Glutamatergic neuron (in vitro differentiated cells): ENCODE measurements at regions not wholly inside any gene's neighbourhood (a gene's known extent, or its start where the extent isn't known, plus 50 kb on each side); places are given as distances from the start of the nearest gene placed in this dataset.

ENCODE experiments used
- DNase-seq: peaks from one replicate; pipeline ENCODE4 v3.0.0; 2022
- H3K27ac Mint-ChIP-seq: one replicate; pipeline ENCODE4 v1.8.0; 2020; ENCODE audit warnings: mild to moderate bottlenecking, mixed read lengths, inconsistent platforms; ENCODE audit not compliant: unreplicated experiment
- H3K27me3 Mint-ChIP-seq: one replicate; pipeline ENCODE4 v1.8.0; 2020; ENCODE audit warnings: mild to moderate bottlenecking, moderate library complexity, mixed read lengths, inconsistent platforms; ENCODE audit not compliant: unreplicated experiment
- H3K36me3 Mint-ChIP-seq: one replicate; pipeline ENCODE4 v1.8.0; 2020; ENCODE audit warnings: mild to moderate bottlenecking, mixed read lengths, inconsistent platforms; ENCODE audit not compliant: unreplicated experiment
- H3K4me1 Mint-ChIP-seq: one replicate; pipeline ENCODE4 v1.8.0; 2020; ENCODE audit warnings: mild to moderate bottlenecking, low read depth, mixed read lengths, inconsistent platforms; ENCODE audit not compliant: unreplicated experiment
- H3K4me3 Mint-ChIP-seq: one replicate; pipeline ENCODE4 v1.8.0; 2020; ENCODE audit warnings: mild to moderate bottlenecking, mixed read lengths, inconsistent platforms; ENCODE audit not compliant: unreplicated experiment
- H3K9me3 Mint-ChIP-seq: one replicate; pipeline ENCODE4 v1.8.0; 2020; ENCODE audit warnings: mild to moderate bottlenecking, moderate library complexity, mixed read lengths, inconsistent platforms; ENCODE audit not compliant: unreplicated experiment
- TF ChIP-seq, protein P1 (sequence below): fragments of 200-600 bp; sonication (generic); IDR thresholded peaks from one replicate; pipeline ENCODE4 v1.5.0; 2021; ENCODE audit not compliant: partially characterized antibody, unreplicated experiment

DNA sequence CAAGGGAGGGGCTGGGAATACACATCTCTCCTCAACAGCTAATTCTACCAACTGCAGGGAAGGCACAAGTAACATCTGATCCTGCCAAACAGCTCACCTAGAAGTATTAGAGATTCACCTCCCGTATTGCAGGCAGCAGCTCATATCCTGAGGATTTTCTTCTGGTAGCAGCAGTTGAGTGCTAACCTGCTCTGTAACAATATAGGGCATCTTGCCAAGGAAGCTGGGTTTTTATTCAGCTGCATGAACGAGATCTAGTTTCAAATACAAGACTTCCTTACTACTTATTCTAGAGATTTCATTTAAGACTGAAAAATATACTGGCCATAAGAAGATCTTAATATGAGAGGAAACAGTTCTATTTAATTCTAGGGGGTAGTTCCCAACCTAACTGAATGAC is 261.4 kb upstream of the USP15 start:
- Mint-ChIP-seq H3K27ac (no peak overlapping the region), H3K4me1 (no peaks in the 10 kb centered on the region), H3K27me3 (no peaks in the 10 kb centered on the region), H3K36me3 (no peaks in the 10 kb centered on the region), H3K4me3 (no peak overlapping the region), H3K9me3 (no peaks in the 10 kb centered on the region)
- TF ChIP-seq, protein P1, sequence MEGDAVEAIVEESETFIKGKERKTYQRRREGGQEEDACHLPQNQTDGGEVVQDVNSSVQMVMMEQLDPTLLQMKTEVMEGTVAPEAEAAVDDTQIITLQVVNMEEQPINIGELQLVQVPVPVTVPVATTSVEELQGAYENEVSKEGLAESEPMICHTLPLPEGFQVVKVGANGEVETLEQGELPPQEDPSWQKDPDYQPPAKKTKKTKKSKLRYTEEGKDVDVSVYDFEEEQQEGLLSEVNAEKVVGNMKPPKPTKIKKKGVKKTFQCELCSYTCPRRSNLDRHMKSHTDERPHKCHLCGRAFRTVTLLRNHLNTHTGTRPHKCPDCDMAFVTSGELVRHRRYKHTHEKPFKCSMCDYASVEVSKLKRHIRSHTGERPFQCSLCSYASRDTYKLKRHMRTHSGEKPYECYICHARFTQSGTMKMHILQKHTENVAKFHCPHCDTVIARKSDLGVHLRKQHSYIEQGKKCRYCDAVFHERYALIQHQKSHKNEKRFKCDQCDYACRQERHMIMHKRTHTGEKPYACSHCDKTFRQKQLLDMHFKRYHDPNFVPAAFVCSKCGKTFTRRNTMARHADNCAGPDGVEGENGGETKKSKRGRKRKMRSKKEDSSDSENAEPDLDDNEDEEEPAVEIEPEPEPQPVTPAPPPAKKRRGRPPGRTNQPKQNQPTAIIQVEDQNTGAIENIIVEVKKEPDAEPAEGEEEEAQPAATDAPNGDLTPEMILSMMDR = no peak
- no peak for DNase-seq

DNA sequence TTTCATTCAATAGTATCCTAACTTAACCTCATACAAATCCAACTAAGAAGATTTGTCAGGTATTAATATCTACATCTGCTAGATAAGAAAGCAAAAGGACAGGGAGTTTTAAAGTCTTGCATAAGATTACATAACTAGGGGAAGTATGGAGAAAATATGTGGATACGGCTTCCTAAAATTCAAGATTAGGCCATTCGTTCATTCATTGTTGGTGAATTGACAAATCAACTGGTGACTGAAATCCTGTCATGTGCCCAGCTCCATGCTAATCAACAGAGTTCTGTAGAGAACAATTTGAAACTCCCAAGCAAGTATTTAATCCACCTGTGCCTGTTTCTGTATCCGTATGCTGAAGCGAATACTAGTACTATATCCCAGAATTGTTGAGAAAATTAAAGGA is 260.9 kb upstream of the USP15 start:
- Mint-ChIP-seq H3K9me3 (no peaks in the 10 kb centered on the region), H3K4me3 (no peak overlapping the region), H3K27me3 (no peaks in the 10 kb centered on the region)

DNA sequence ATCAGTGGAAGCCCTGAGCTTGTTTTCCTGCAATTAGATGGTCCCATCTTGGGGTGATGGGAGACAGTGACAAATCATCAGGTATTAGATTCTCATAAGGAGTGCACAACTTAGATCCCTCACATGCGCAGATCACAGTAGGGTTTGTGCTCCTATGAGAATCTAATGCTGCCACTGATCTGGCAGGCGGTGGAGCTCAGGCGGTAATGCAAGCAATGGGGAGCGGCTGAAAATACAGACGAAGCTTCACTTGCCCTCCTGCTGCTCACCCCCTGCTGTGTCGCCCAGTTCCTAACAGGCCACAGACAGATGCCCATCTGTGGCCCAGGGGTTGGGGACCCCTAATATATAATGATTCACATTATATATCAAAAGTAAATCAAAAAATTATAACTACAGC is 258.8 kb upstream of the USP15 start:
- no peaks in the 10 kb centered on the region for H3K9me3 Mint-ChIP-seq
- TF ChIP-seq, protein P1 = no peak
- H3K27me3 Mint-ChIP-seq = no peaks in the 10 kb centered on the region
- no peaks in the 10 kb centered on the region for H3K36me3 Mint-ChIP-seq
- DNase-seq = no peak
- no peaks in the 10 kb centered on the region for H3K4me1 Mint-ChIP-seq
- H3K4me3 Mint-ChIP-seq = no peak overlapping the region
- H3K27ac Mint-ChIP-seq = no peak overlapping the region

More for the DNA sequence above, 260.9 kb upstream of the USP15 start:
- DNase-seq = no peak
- no peak overlapping the region for H3K27ac Mint-ChIP-seq
- no peaks in the 10 kb centered on the region for H3K4me1 Mint-ChIP-seq
- TF ChIP-seq, protein P1 = no peak
- H3K36me3 Mint-ChIP-seq = no peaks in the 10 kb centered on the region

DNA sequence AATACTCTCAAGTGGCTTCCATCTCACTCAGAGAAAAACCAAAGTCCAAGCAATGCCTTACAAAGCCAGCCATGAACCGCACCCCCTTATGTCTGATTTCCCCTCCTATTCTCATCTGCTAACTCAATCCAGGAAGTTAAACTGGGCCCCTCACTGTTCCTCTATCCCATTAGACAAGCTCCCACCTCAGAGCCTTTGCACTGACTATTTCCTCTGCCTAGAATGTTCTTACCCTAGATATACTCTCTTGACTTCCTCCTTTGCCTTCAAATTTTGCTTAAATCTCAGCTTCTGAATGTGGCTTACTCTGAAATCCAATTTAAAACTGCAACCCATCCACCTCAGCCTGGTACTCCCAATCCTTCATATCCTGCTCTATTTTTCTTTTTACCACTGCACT is 257.0 kb upstream of the USP15 start:
- TF ChIP-seq, protein P1 = no peak
- no peaks in the 10 kb centered on the region for H3K27me3 Mint-ChIP-seq
- peaks cover 2% of the 10 kb centered on the region for H3K4me1 Mint-ChIP-seq
- no peaks in the 10 kb centered on the region for H3K36me3 Mint-ChIP-seq
- no peaks in the 10 kb centered on the region for H3K9me3 Mint-ChIP-seq
- no peak overlapping the region for H3K27ac Mint-ChIP-seq
- no peak overlapping the region for H3K4me3 Mint-ChIP-seq
- DNase-seq = no peak

DNA sequence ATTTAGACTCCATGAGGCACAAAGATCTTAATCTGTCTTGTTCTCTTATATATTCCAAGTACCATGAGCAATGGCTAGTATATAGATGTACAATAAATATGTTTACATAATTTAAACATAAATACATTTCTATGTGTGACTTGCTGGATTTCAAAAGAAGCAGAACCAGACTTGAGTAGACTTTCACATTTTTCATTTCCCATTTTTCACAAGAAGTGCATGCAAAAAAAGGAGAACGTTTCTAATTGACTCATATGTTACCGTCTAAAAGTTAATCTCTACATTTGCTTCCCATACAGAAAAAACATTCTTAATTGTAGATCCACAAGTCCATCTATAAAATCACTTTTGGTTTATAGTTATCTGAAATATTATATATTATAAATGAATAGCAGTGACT is 256.5 kb upstream of the USP15 start:
- Mint-ChIP-seq H3K4me3 (no peak overlapping the region), H3K36me3 (no peaks in the 10 kb centered on the region), H3K27ac (no peak overlapping the region), H3K4me1 (peaks cover 2% of the 10 kb centered on the region), H3K27me3 (no peaks in the 10 kb centered on the region), H3K9me3 (no peaks in the 10 kb centered on the region)
- no peak for DNase-seq
- TF ChIP-seq, protein P1 = no peak
